SK-N-SH treated with all-trans-retinoic acid at 6 μM for 48 hours (cell line): ENCODE measurements at regions not wholly inside any gene's neighbourhood (a gene's known extent, or its start where the extent isn't known, plus 50 kb on each side); places are given as distances from the start of the nearest gene placed in this dataset.

Source experiments
- GLIS3 ChIP-seq: fragments of 250-450 bp; sonication (Bioruptor Pico); IDR thresholded peaks from 2 replicates; pipeline ENCODE4 v1.5.0; 2020; ENCODE audit warnings: mild to moderate bottlenecking, moderate library complexity
- ISL1 ChIP-seq: fragments of 250-450 bp; sonication (Bioruptor Pico); IDR thresholded peaks from 2 replicates; pipeline ENCODE4 v2.1.2; 2022; ENCODE audit warnings: mild to moderate bottlenecking, moderate library complexity
- OSR1 ChIP-seq: fragments of 250-450 bp; sonication (Bioruptor Pico); IDR thresholded peaks from 2 replicates; pipeline ENCODE4 v1.8.0; 2022; ENCODE audit warnings: moderate library complexity, mild to moderate bottlenecking, inconsistent platforms
- PATZ1 ChIP-seq: fragments of 250-450 bp; sonication (Bioruptor Pico); IDR thresholded peaks from 2 replicates; pipeline ENCODE4 v1.8.0; 2020; ENCODE audit warnings: mild to moderate bottlenecking, moderate library complexity, borderline replicate concordance
- RARB ChIP-seq: fragments of 250-450 bp; sonication (Bioruptor Pico); IDR thresholded peaks from 2 replicates; pipeline ENCODE4 v1.8.0; 2021; ENCODE audit warnings: mild to moderate bottlenecking, moderate library complexity
- SNAI2 ChIP-seq: fragments of 250-450 bp; sonication (Bioruptor Pico); IDR thresholded peaks from 2 replicates; pipeline ENCODE4 v1.5.0; 2020; ENCODE audit warnings: mild to moderate bottlenecking, moderate library complexity
- TOX ChIP-seq: fragments of 250-450 bp; sonication (Bioruptor Pico); IDR thresholded peaks from 2 replicates; pipeline ENCODE4 v1.8.0; 2021; ENCODE audit warnings: mild to moderate bottlenecking, moderate library complexity, borderline replicate concordance
- ZFP3 ChIP-seq: fragments of 250-450 bp; sonication (Bioruptor Pico); IDR thresholded peaks from 2 replicates; pipeline ENCODE4 v1.5.0; 2020; ENCODE audit warnings: mild to moderate bottlenecking, moderate library complexity
- ZFP30 ChIP-seq: fragments of 450-650 bp; formaldehyde crosslinking; IDR thresholded peaks from 2 replicates; pipeline ENCODE4 v1.5.0; 2022; ENCODE audit warnings: mild to moderate bottlenecking, moderate library complexity
- ZNF8 ChIP-seq: fragments of 450-650 bp; formaldehyde crosslinking; IDR thresholded peaks from 2 replicates; pipeline ENCODE4 v1.5.0; 2020; ENCODE audit warnings: mild to moderate bottlenecking, moderate library complexity
- TF ChIP-seq, protein P1 (sequence below): fragments of 250-450 bp; sonication (Bioruptor Pico); IDR thresholded peaks from 2 replicates; pipeline ENCODE4 v1.5.1; 2021; ENCODE audit warnings: mild to moderate bottlenecking, moderate library complexity

- TF ChIP-seq PATZ1 = no peak
- TF ChIP-seq TOX = no peak
- TF ChIP-seq ZNF8 (CRISPR knock-in tag) = no peak
- TF ChIP-seq ZFP3 (CRISPR knock-in tag) = no peak
- TF ChIP-seq SNAI2 (CRISPR knock-in tag) = no peak
- no peak for TF ChIP-seq OSR1
- TF ChIP-seq ISL1 = no peak
- no peak for TF ChIP-seq ZFP30 (CRISPR knock-in tag)
- no peak for TF ChIP-seq RARB
- TF ChIP-seq, protein P1, sequence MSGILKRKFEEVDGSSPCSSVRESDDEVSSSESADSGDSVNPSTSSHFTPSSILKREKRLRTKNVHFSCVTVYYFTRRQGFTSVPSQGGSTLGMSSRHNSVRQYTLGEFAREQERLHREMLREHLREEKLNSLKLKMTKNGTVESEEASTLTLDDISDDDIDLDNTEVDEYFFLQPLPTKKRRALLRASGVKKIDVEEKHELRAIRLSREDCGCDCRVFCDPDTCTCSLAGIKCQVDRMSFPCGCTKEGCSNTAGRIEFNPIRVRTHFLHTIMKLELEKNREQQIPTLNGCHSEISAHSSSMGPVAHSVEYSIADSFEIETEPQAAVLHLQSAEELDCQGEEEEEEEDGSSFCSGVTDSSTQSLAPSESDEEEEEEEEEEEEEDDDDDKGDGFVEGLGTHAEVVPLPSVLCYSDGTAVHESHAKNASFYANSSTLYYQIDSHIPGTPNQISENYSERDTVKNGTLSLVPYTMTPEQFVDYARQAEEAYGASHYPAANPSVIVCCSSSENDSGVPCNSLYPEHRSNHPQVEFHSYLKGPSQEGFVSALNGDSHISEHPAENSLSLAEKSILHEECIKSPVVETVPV (CRISPR knock-in tag) = no peak
- no peak for TF ChIP-seq GLIS3 (CRISPR knock-in tag)
Measured at GRCh38 chr7:51827631-51828030, 511.0 kb upstream of the COBL start.
